DOHH2 (cell line): ENCODE measurements at regions not wholly inside any gene's neighbourhood (a gene's known extent, or its start where the extent isn't known, plus 50 kb on each side); places are given as distances from the start of the nearest gene placed in this dataset.

Source experiments
- CTCF ChIP-seq: fragments of 200-600 bp; sonication (generic); IDR thresholded peaks from one replicate; pipeline ENCODE4 v1.5.1; 2014; ENCODE audit warnings: antibody characterized with exemption, mild to moderate bottlenecking, low read depth, low read length; ENCODE audit not compliant: poor library complexity, severe bottlenecking
- EZH2phosphoT487 ChIP-seq: fragments of 200-600 bp; sonication (generic); IDR thresholded peaks from 2 replicates; pipeline ENCODE4 v1.6.1; 2017; ENCODE audit warnings: borderline replicate concordance, mild to moderate bottlenecking, antibody characterized with exemption, low read length, moderate library complexity, mixed read lengths

DNA sequence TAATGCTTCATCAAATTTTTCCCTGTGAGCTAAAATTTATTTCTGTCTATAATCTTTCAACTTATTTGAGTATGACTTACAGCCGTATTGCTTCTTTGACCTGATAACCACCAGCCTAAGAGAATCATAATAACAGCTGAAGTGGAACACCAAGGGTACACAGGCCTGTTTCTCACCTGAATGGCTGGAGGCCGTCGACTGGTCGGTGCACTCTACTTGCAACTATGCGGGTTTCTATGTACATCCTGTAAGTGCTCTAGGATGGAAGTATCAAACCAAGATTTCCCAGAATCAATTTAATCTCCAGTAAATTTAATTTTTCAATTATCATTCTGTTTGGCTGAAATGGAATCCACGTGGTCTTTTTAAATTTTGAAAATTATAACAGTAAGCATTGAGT is 504.8 kb upstream of the PHF14 start:
- TF ChIP-seq CTCF (no peak), EZH2phosphoT487 (no peak)
